IMR-90 (cell line): ENCODE measurements at regions not wholly inside any gene's neighbourhood (a gene's known extent, or its start where the extent isn't known, plus 50 kb on each side); places are given as distances from the start of the nearest gene placed in this dataset.
"Not testable (repeated sequence)": the region's sequence is repeated elsewhere in the genome, so short reads cannot be mapped to it uniquely, and the experiment has no call there.

ENCODE experiments used
- ATAC-seq: fragments of 200-7000 bp; cut with Tn5 transposase; 2 replicates; pipeline ENCODE4 v1.9.1; 2020; ENCODE audit warnings: low read depth, mild to moderate bottlenecking, moderate library complexity
- BruUV-seq: library from RNA; stranded (reverse); fragments of 400-500 nt; replicated peaks from 2 replicates; lab custom pipeline; 2021; lab: Mats Ljungman, UMichigan
- CTCF ChIA-PET: fragments of 300-600 bp; formaldehyde crosslinking; extraction: SDS; loops from one replicate; lab custom pipeline; 2021; ENCODE audit warnings: antibody characterized with exemption; lab: Yijun Ruan, JAX
- POLR2A ChIA-PET: fragments of 300-600 bp; sonication (Branson Sonifier 250); formaldehyde crosslinking; loops from one replicate; lab custom pipeline; 2022; ENCODE audit warnings: antibody characterized with exemption; ENCODE audit not compliant: unreplicated experiment; lab: Charles Lee
- DNase-seq: peaks from one replicate; pipeline ENCODE4 v3.0.0; 2013
- H2AFZ ChIP-seq: replicated peaks from 2 replicates; pipeline ENCODE3; 2013; ENCODE audit warnings: low read length, mild to moderate bottlenecking; ENCODE audit not compliant: poor library complexity
- H2AK5ac ChIP-seq: 2 replicates; pipeline ENCODE4 v1.6.1; 2013; ENCODE audit warnings: low read depth, low read length, inconsistent platforms
- H2AK9ac ChIP-seq: replicated peaks from 2 replicates; pipeline ENCODE3; 2013; ENCODE audit warnings: mild to moderate bottlenecking, low read depth, low read length, moderate library complexity; ENCODE audit not compliant: poor library complexity
- H2BK120ac ChIP-seq: 2 replicates; pipeline ENCODE4 v1.6.1; 2013; ENCODE audit warnings: low read depth, low read length, inconsistent platforms
- H2BK15ac ChIP-seq: 3 replicates; pipeline ENCODE4 v1.6.1; 2013; ENCODE audit warnings: low read depth, low read length, inconsistent platforms
- H2BK20ac ChIP-seq: 2 replicates; pipeline ENCODE4 v1.6.1; 2013; ENCODE audit warnings: low read depth, mild to moderate bottlenecking, inconsistent platforms, low read length, moderate library complexity
- H2BK5ac ChIP-seq: 2 replicates; pipeline ENCODE4 v1.6.1; 2013; ENCODE audit warnings: mild to moderate bottlenecking, low read depth, low read length, inconsistent platforms; ENCODE audit not compliant: poor library complexity, severe bottlenecking
- H3K14ac ChIP-seq: replicated peaks from 2 replicates; pipeline ENCODE4 v1.6.1; 2013; ENCODE audit warnings: low read depth, low read length, inconsistent platforms
- H3K18ac ChIP-seq: 2 replicates; pipeline ENCODE4 v1.6.1; 2013; ENCODE audit warnings: low read depth, low read length, control low read depth
- H3K23ac ChIP-seq: 2 replicates; pipeline ENCODE4 v1.6.1; 2013; ENCODE audit warnings: low read depth, low read length, inconsistent platforms
- H3K27ac ChIP-seq: 2 replicates; pipeline ENCODE4 v1.5.1; 2013; ENCODE audit warnings: mild to moderate bottlenecking, control low read depth, low read length; ENCODE audit not compliant: insufficient read depth
- H3K27me3 ChIP-seq: 2 replicates; pipeline ENCODE4 v1.6.1; 2013; ENCODE audit warnings: low read length; ENCODE audit not compliant: control insufficient read depth, insufficient read depth
- H3K36me3 ChIP-seq: 2 replicates; pipeline ENCODE4 v1.6.1; 2013; ENCODE audit warnings: low read length, mixed read lengths; ENCODE audit not compliant: control insufficient read depth, insufficient read depth
- H3K4ac ChIP-seq: 2 replicates; pipeline ENCODE4 v1.6.1; 2013; ENCODE audit warnings: low read depth, low read length, inconsistent platforms
- H3K4me1 ChIP-seq: 2 replicates; pipeline ENCODE4 v1.6.1; 2013; ENCODE audit warnings: low read length, mixed read lengths; ENCODE audit not compliant: control insufficient read depth, insufficient read depth
- H3K4me2 ChIP-seq: 2 replicates; pipeline ENCODE4 v1.6.1; 2013; ENCODE audit warnings: low read depth, mild to moderate bottlenecking, control low read depth, low read length, moderate library complexity
- H3K4me3 ChIP-seq: 2 replicates; pipeline ENCODE4 v1.5.1; 2013; ENCODE audit warnings: low read depth, mild to moderate bottlenecking, control low read depth, low read length, moderate library complexity; ENCODE audit not compliant: insufficient read depth
- H3K56ac ChIP-seq: 2 replicates; pipeline ENCODE4 v1.6.1; 2013; ENCODE audit warnings: low read length, inconsistent platforms; ENCODE audit not compliant: insufficient read depth; ENCODE audit errors: extremely low read depth
- H3K79me1 ChIP-seq, 2 experiments: 2 replicates each; pipeline ENCODE4 v1.6.1; 2013; ENCODE audit warnings: low read length in 2 of 2, inconsistent platforms in 1 of 2, low read depth in 1 of 2
- H3K9ac ChIP-seq: 2 replicates; pipeline ENCODE4 v1.6.1; 2013; ENCODE audit warnings: low read depth, low read length, control low read depth
- H3K9me1 ChIP-seq: 2 replicates; pipeline ENCODE4 v1.6.1; 2013; ENCODE audit warnings: low read length, inconsistent platforms; ENCODE audit not compliant: insufficient read depth
- H3K9me3 ChIP-seq: 2 replicates; pipeline ENCODE4 v1.6.1; 2013; ENCODE audit warnings: low read length; ENCODE audit not compliant: control insufficient read depth, insufficient read depth
- H4K20me1 ChIP-seq: 2 replicates; pipeline ENCODE4 v1.6.1; 2013; ENCODE audit warnings: low read length, inconsistent platforms; ENCODE audit not compliant: insufficient read depth
- H4K5ac ChIP-seq: 2 replicates; pipeline ENCODE4 v1.6.1; 2013; ENCODE audit warnings: mild to moderate bottlenecking, low read depth, low read length, control low read depth
- H4K8ac ChIP-seq, 2 experiments: 2 replicates each; pipeline ENCODE4 v1.6.1; 2013; ENCODE audit warnings: low read depth in 2 of 2, low read length in 2 of 2, control low read depth in 1 of 2, inconsistent platforms in 1 of 2
- H4K91ac ChIP-seq: 2 replicates; pipeline ENCODE4 v1.6.1; 2013; ENCODE audit warnings: low read depth, low read length, inconsistent platforms; ENCODE audit not compliant: insufficient read depth
- BHLHE40 ChIP-seq: fragments of 150-350 bp; IDR thresholded peaks from 2 replicates; pipeline ENCODE4 v1.6.1; 2016; ENCODE audit warnings: mild to moderate bottlenecking, low read depth, low read length
- CEBPB ChIP-seq: IDR thresholded peaks from 2 replicates; pipeline ENCODE4 v1.6.1; 2012; ENCODE audit warnings: low read depth, low read length, improper control_type of control experiment
- CHD1 ChIP-seq: IDR thresholded peaks from 2 replicates; pipeline ENCODE4 v1.6.1; 2012; ENCODE audit warnings: low read depth, low read length, improper control_type of control experiment
- FOS ChIP-seq: fragments of 150-350 bp; IDR thresholded peaks from 2 replicates; pipeline ENCODE4 v1.6.1; 2016; ENCODE audit warnings: low read depth, low read length
- MAZ ChIP-seq: IDR thresholded peaks from 2 replicates; pipeline ENCODE4 v1.6.1; 2012; ENCODE audit warnings: low read depth, mild to moderate bottlenecking, low read length, improper control_type of control experiment, moderate library complexity, borderline replicate concordance
- MXI1 ChIP-seq: IDR thresholded peaks from 2 replicates; pipeline ENCODE4 v1.6.1; 2012; ENCODE audit warnings: low read depth, mild to moderate bottlenecking, low read length, moderate library complexity, borderline replicate concordance
- NFE2L2 ChIP-seq: fragments of 150-350 bp; IDR thresholded peaks from 2 replicates; pipeline ENCODE4 v1.6.1; 2016; ENCODE audit warnings: low read depth, mild to moderate bottlenecking, low read length
- POLR2A ChIP-seq: IDR thresholded peaks from 2 replicates; pipeline ENCODE4 v1.6.1; 2012; ENCODE audit warnings: mild to moderate bottlenecking, low read depth, low read length
- RAD21 ChIP-seq: IDR thresholded peaks from 2 replicates; pipeline ENCODE4 v1.6.1; 2012; ENCODE audit warnings: low read length, improper control_type of control experiment
- RFX5 ChIP-seq: IDR thresholded peaks from 2 replicates; pipeline ENCODE4 v1.8.0; 2012; ENCODE audit warnings: low read depth, mild to moderate bottlenecking, low read length, moderate library complexity
- WGBS, 2 experiments: methylation state at CpG; one replicate each; pipeline versions ENCODE4 v1.1.5 to v1.1.7; 2013; ENCODE audit warnings: missing lambda C conversion rate in 2 of 2; ENCODE audit not compliant: insufficient read length in 1 of 2; ENCODE audit errors: extremely low coverage in 2 of 2; 5-methylcytosine and 5-hydroxymethylcytosine counted together
- dilution Hi-C: fragments of 300-500 bp; cut with HindIII; formaldehyde crosslinking; loops from one replicate; pipeline ENCODE4 v1.14.3; 2018; ENCODE audit warnings: low sequenced_read_pairs; ENCODE audit not compliant: unreplicated experiment
- in situ Hi-C: fragments of 300-500 bp; cut with MboI; formaldehyde crosslinking; loops from 3 replicates; pipeline ENCODE4 v1.14.3; 2019; ENCODE audit warnings: low sequenced_read_pairs, inconsistent platforms, mixed read lengths
- intact Hi-C: fragments of 100-400 bp; cut with micrococcal nuclease; formaldehyde crosslinking; loops from 2 replicates; pipeline ENCODE4 v1.10.0; 2022
- TF ChIP-seq, protein P1 (sequence below): conservative IDR thresholded peaks from 2 replicates; pipeline ENCODE4 v1.5.1; 2012; ENCODE audit warnings: mild to moderate bottlenecking, low read depth, low read length, improper control_type of control experiment

DNA sequence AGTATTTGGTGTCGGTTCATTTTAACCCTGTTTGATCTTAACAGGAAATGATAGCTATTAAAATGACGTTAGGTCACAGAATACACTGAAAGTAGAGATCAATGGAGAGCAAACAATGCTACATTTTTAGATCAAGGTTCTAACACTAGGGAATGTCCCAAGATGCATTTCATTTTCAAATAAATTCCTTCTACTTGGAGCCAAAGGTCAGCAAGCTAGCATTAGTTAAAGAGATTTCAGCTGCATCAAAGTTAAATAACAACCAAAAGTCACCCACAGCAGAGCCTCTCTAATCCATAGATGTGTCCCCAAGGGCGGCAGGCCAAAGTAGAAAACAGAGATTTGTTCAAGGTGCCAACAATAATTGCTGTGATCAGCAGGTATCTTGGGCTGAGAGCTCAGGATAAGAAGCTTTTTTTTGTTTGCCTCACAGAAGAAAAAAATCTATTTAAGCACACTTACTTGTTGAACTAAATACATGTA lies 1233.6 kb upstream of the TMEFF2 start:
- Histone ChIP-seq H3K4me1 (no peaks in the 10 kb centered on the region), H3K4me2 (no peak overlapping the region), H4K20me1 (no peaks in the 10 kb centered on the region), H3K27me3 (no peaks in the 10 kb centered on the region), H3K79me1 (no peaks in the 10 kb centered on the region), H3K36me3 (no peaks in the 10 kb centered on the region), H3K14ac (no peak overlapping the region), H2AK9ac (no peak overlapping the region), H4K91ac (no peak overlapping the region), H2BK20ac (no peak overlapping the region), H3K4me3 (no peak overlapping the region), H2AFZ (no peak overlapping the region), H2BK15ac (no peak overlapping the region), H3K9me1 (no peaks in the 10 kb centered on the region), H3K9ac (no peak overlapping the region), H3K18ac (no peak overlapping the region), H3K9me3 (no peaks in the 10 kb centered on the region), H3K27ac (no peak overlapping the region), H2BK120ac (no peak overlapping the region), H2AK5ac (no peak overlapping the region), H4K8ac (no peak overlapping the region), H2BK5ac (no peak overlapping the region), H3K4ac (no peak overlapping the region), H3K23ac (no peak overlapping the region), H3K56ac (no peak overlapping the region), H4K5ac (no peak overlapping the region)
- dilution Hi-C loops = no loop called here
- POLR2A ChIA-PET = no interaction called here
- CTCF ChIA-PET = no interaction called here
- DNase-seq (no peak), ATAC-seq (no peak)
- BruUV-seq = no TSS peak
- WGBS, 2 experiments = no CpG with 5 or more reads among the region's 3 CpGs
- intact Hi-C loops = loop anchor here (5.0 kb wide), 1 partner anchor 36 kb away; no protein-coding TSS in a partner anchor
- in situ Hi-C loops = no loop called here
- no peak for TF ChIP-seq FOS
- no peak for TF ChIP-seq RAD21
- no peak for TF ChIP-seq MXI1
- no peak for TF ChIP-seq CHD1
- TF ChIP-seq RFX5 = no peak
- TF ChIP-seq MAZ = no peak
- TF ChIP-seq POLR2A = no peak
- no peak for TF ChIP-seq CEBPB
- TF ChIP-seq, protein P1, sequence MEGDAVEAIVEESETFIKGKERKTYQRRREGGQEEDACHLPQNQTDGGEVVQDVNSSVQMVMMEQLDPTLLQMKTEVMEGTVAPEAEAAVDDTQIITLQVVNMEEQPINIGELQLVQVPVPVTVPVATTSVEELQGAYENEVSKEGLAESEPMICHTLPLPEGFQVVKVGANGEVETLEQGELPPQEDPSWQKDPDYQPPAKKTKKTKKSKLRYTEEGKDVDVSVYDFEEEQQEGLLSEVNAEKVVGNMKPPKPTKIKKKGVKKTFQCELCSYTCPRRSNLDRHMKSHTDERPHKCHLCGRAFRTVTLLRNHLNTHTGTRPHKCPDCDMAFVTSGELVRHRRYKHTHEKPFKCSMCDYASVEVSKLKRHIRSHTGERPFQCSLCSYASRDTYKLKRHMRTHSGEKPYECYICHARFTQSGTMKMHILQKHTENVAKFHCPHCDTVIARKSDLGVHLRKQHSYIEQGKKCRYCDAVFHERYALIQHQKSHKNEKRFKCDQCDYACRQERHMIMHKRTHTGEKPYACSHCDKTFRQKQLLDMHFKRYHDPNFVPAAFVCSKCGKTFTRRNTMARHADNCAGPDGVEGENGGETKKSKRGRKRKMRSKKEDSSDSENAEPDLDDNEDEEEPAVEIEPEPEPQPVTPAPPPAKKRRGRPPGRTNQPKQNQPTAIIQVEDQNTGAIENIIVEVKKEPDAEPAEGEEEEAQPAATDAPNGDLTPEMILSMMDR = no peak
- no peak for TF ChIP-seq NFE2L2
- TF ChIP-seq BHLHE40 = no peak

DNA sequence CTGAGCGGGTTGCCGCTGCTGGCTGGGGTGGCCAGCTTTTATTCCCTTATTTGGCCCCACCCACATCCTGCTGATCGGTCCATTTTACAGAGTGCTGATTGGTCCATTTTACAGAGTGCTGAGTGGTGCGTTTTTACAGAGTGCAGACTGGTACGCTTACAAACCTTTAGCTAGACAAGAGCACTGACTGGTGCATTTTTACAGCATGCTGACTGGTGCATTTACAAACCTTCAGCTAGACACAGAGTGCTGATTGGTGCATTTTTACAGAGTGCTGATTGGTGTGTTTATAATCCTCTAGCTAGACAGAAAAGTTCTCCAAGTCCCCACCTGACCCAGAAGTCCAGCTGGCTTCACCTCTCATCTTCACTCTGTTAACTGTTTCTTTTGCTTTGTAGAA lies 1217.6 kb upstream of the TMEFF2 start:
- H3K79me1 ChIP-seq, H4K8ac ChIP-seq, H3K4me1 ChIP-seq, H4K5ac ChIP-seq, CTCF ChIA-PET, H3K14ac ChIP-seq, H3K4ac ChIP-seq, H3K56ac ChIP-seq, H4K91ac ChIP-seq, BruUV-seq, H2AFZ ChIP-seq, H3K27ac ChIP-seq, H2BK120ac ChIP-seq, H2BK5ac ChIP-seq, H3K27me3 ChIP-seq, H3K36me3 ChIP-seq, H3K9me3 ChIP-seq, H3K9ac ChIP-seq, H2BK20ac ChIP-seq, DNase-seq, H3K4me2 ChIP-seq, H2BK15ac ChIP-seq, H3K23ac ChIP-seq, dilution Hi-C loops, H3K18ac ChIP-seq, H3K9me1 ChIP-seq, H2AK5ac ChIP-seq, POLR2A ChIA-PET, intact Hi-C loops, H2AK9ac ChIP-seq, H3K4me3 ChIP-seq, H4K20me1 ChIP-seq, in situ Hi-C loops, ATAC-seq: not testable (repeated sequence)
- WGBS, 2 experiments = no CpG with 5 or more reads among the region's 5 CpGs
